Upper lobe of right lung (tissue), 1 donor: ENCODE measurements at regions not wholly inside any gene's neighbourhood (a gene's known extent, or its start where the extent isn't known, plus 50 kb on each side); places are given as distances from the start of the nearest gene placed in this dataset.

ENCODE experiments used
- ATAC-seq: fragments of 200-7000 bp; cut with Tn5 transposase; one replicate; pipeline ENCODE4 v1.9.1; 2020; ENCODE audit warnings: mild to moderate bottlenecking, moderate library complexity
- DNase-seq: peaks from one replicate; pipeline ENCODE4 v3.0.0-alpha.2; 2020
- H3K27ac ChIP-seq: fragments of 200-600 bp; one replicate; pipeline ENCODE4 v1.8.0; 2022
- H3K27me3 ChIP-seq: fragments of 200-600 bp; one replicate; pipeline ENCODE4 v1.8.0; 2022; ENCODE audit warnings: mild to moderate bottlenecking
- H3K36me3 ChIP-seq: fragments of 200-600 bp; one replicate; pipeline ENCODE4 v1.8.0; 2022
- H3K4me1 ChIP-seq: fragments of 200-600 bp; one replicate; pipeline ENCODE4 v1.8.0; 2022
- H3K4me3 ChIP-seq: fragments of 200-600 bp; one replicate; pipeline ENCODE4 v1.8.0; 2022; ENCODE audit warnings: mild to moderate bottlenecking
- H3K9me3 ChIP-seq: fragments of 200-600 bp; one replicate; pipeline ENCODE4 v1.8.0; 2022
- intact Hi-C: fragments of 100-400 bp; cut with DNase I; formaldehyde crosslinking; loops from one replicate; pipeline ENCODE4 v1.11.0; 2022
- TF ChIP-seq, protein P1 (sequence below): fragments of 200-600 bp; IDR thresholded peaks from one replicate; pipeline ENCODE4 v1.8.0; 2022; ENCODE audit warnings: antibody characterized with exemption
- donor health status: DM: no; HTN: yes; CAD: no; lungs with severe emphysema.

DNA sequence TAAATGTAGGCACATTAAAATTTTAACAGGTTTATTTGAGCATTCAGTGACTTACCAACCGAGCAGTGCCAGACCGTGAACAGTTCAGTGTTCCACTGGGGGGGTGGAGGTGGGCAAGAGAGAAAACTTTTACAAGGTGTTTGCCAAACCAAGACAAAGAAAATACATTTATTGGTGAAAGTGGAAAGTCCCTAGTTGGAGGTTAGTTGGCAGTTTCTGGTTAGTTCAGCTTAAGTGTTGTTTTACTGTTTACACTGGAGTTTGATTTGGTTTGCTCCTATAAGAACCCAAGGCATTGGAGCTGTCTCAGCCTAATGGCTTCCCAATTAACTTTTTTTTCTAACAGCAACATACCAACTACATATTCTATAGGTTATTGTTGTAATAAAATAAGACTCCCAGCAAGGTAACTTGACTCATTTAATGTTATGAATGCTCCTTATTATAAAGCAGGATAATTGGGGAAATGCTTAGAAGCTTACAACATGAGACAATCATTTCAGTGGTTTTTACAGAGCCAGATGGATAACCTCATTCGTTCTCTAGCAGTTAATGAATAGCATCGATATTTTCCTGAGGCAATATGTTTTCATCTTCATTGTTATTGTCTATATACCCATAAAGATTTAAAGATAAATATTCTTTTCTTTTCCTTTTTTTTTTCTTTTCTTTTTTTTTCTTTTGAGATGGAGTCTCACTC is 115.8 kb downstream of the ETNK1 start:
- TF ChIP-seq, protein P1, sequence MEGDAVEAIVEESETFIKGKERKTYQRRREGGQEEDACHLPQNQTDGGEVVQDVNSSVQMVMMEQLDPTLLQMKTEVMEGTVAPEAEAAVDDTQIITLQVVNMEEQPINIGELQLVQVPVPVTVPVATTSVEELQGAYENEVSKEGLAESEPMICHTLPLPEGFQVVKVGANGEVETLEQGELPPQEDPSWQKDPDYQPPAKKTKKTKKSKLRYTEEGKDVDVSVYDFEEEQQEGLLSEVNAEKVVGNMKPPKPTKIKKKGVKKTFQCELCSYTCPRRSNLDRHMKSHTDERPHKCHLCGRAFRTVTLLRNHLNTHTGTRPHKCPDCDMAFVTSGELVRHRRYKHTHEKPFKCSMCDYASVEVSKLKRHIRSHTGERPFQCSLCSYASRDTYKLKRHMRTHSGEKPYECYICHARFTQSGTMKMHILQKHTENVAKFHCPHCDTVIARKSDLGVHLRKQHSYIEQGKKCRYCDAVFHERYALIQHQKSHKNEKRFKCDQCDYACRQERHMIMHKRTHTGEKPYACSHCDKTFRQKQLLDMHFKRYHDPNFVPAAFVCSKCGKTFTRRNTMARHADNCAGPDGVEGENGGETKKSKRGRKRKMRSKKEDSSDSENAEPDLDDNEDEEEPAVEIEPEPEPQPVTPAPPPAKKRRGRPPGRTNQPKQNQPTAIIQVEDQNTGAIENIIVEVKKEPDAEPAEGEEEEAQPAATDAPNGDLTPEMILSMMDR = no peak
- no peak overlapping the region for H3K4me3 ChIP-seq
- H3K9me3 ChIP-seq = no peaks in the 10 kb centered on the region
- no peaks in the 10 kb centered on the region for H3K4me1 ChIP-seq
- no peak for DNase-seq
- no peak for ATAC-seq
- H3K27me3 ChIP-seq = no peaks in the 10 kb centered on the region
- no peaks in the 10 kb centered on the region for H3K36me3 ChIP-seq
- H3K27ac ChIP-seq = no peak overlapping the region
- intact Hi-C loops = no loop called here

GRCh38 chr12:22743700-22744099 is 118.7 kb downstream of the ETNK1 start:
- TF ChIP-seq, protein P1 = no peak
- Histone ChIP-seq H3K4me1 (no peaks in the 10 kb centered on the region), H3K9me3 (no peaks in the 10 kb centered on the region), H3K36me3 (no peaks in the 10 kb centered on the region), H3K27me3 (no peaks in the 10 kb centered on the region), H3K4me3 (no peak overlapping the region), H3K27ac (no peak overlapping the region)
- intact Hi-C loops = no loop called here
- DNase-seq (no peak), ATAC-seq (no peak)

- Histone ChIP-seq H3K27me3 (no peaks in the 10 kb centered on the region), H3K27ac (no peak overlapping the region), H3K9me3 (no peaks in the 10 kb centered on the region), H3K4me3 (no peak overlapping the region), H3K36me3 (no peaks in the 10 kb centered on the region), H3K4me1 (no peaks in the 10 kb centered on the region)
- intact Hi-C loops = no loop called here
- TF ChIP-seq, protein P1 = no peak
- DNase-seq = no peak
- no peak for ATAC-seq
Measured at GRCh38 chr12:22744197-22744596, 119.2 kb downstream of the ETNK1 start.

GRCh38 chr12:22746720-22747119 is 121.7 kb downstream of the ETNK1 start:
- no peak overlapping the region for H3K4me3 ChIP-seq
- no peaks in the 10 kb centered on the region for H3K36me3 ChIP-seq
- intact Hi-C loops = no loop called here
- ATAC-seq = no peak
- H3K4me1 ChIP-seq = no peaks in the 10 kb centered on the region
- no peaks in the 10 kb centered on the region for H3K27me3 ChIP-seq
- no peak overlapping the region for H3K27ac ChIP-seq
- TF ChIP-seq, protein P1 = no peak
- no peak for DNase-seq
- no peaks in the 10 kb centered on the region for H3K9me3 ChIP-seq

DNA sequence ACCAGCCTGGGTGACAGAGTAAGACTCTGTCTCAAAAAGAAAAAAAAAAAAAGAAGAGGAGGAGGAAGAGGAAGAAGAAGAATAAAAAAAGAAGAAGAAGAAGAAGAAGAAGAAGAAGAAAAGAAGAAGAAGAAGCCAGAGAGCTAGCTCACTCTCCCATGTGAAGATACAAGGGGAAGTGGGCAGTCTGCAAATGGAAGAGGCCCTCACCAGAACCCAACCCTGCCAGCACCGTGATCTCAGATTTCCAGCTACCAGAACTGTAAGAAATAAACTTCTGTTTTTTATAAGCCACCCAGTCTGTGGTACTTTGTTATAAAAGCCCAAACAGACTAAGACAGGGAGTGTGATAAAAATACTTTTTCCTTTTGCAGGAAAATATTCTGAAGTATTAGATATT is 130.7 kb downstream of the ETNK1 start:
- ATAC-seq (peak; percentile 46), DNase-seq (no peak)
- intact Hi-C loops = no loop called here
- H3K4me1 ChIP-seq = no peaks in the 10 kb centered on the region
- TF ChIP-seq, protein P1 = no peak
- no peak overlapping the region for H3K27ac ChIP-seq
- no peaks in the 10 kb centered on the region for H3K36me3 ChIP-seq
- no peaks in the 10 kb centered on the region for H3K27me3 ChIP-seq
- H3K4me3 ChIP-seq = no peak overlapping the region
- H3K9me3 ChIP-seq = no peaks in the 10 kb centered on the region
